Mammary epithelial cell (primary cell): ENCODE measurements at regions not wholly inside any gene's neighbourhood (a gene's known extent, or its start where the extent isn't known, plus 50 kb on each side); places are given as distances from the start of the nearest gene placed in this dataset.

ENCODE experiments used
- EZH2 ChIP-seq: IDR thresholded peaks from 2 replicates; pipeline ENCODE4 v1.6.1; 2012; ENCODE audit warnings: low read length, inconsistent platforms, borderline replicate concordance
- TF ChIP-seq, protein P1 (sequence below), 2 donors: IDR thresholded peaks in 1 of 2; conservative IDR thresholded peaks in 1 of 2; 2 replicates each; pipeline ENCODE4 v1.5.1; 2011 to 2012; ENCODE audit warnings: inconsistent platforms in 2 of 2, low read length in 2 of 2, mild to moderate bottlenecking in 2 of 2, control low read depth in 1 of 2, low read depth in 1 of 2; ENCODE audit not compliant: insufficient read depth in 1 of 2; ENCODE audit errors: extremely low read depth in 1 of 2

DNA sequence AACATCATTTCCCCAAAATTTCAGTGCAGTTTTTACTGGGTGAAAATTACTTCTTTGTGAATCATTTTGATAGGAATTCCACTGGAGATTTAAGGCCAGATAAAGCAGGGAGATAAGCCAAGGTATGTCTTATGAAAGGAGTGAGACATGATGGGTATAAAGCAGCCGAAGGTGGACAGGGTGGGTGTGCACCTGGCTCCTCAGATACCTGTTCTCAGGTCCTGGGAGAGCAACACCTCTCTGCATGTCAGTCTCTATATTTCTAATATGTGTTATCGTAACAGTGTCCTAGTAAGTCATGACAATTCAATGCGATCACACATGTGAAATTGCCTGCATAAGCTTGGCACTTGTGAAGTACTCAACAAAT is 768.8 kb downstream of the RNF144A start:
- TF ChIP-seq, protein P1, sequence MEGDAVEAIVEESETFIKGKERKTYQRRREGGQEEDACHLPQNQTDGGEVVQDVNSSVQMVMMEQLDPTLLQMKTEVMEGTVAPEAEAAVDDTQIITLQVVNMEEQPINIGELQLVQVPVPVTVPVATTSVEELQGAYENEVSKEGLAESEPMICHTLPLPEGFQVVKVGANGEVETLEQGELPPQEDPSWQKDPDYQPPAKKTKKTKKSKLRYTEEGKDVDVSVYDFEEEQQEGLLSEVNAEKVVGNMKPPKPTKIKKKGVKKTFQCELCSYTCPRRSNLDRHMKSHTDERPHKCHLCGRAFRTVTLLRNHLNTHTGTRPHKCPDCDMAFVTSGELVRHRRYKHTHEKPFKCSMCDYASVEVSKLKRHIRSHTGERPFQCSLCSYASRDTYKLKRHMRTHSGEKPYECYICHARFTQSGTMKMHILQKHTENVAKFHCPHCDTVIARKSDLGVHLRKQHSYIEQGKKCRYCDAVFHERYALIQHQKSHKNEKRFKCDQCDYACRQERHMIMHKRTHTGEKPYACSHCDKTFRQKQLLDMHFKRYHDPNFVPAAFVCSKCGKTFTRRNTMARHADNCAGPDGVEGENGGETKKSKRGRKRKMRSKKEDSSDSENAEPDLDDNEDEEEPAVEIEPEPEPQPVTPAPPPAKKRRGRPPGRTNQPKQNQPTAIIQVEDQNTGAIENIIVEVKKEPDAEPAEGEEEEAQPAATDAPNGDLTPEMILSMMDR (conservative IDR thresholded peaks at IDR 0.05 in 1 of 2, IDR thresholded peaks at IDR 0.05 in 1 of 2; ENCODE audit: extremely low read depth in 1 of 2, insufficient read depth in 1 of 2, low read depth in 1 of 2, low read length in 2 of 2) = no peak
- TF ChIP-seq EZH2 = no peak
